Suppressor macrophage treated with lipopolysaccharide for 1 hour (primary cell): ENCODE measurements at regions not wholly inside any gene's neighbourhood (a gene's known extent, or its start where the extent isn't known, plus 50 kb on each side); places are given as distances from the start of the nearest gene placed in this dataset.

ENCODE experiments used
- DNase-seq, 3 donors: peaks; one replicate each; pipeline ENCODE4 v3.0.0-alpha.2; 2020 to 2022

GRCh38 chr20:57938158-57939108 lies 228.6 kb upstream of the PMEPA1 start:
- DNase-seq = no peak

GRCh38 chr20:57936636-57937385 lies 227.0 kb upstream of the PMEPA1 start:
- DNase-seq = no peak

- no peak for DNase-seq
Measured at GRCh38 chr20:57934913-57935312, 225.1 kb upstream of the PMEPA1 start.

- no peak for DNase-seq
Measured at GRCh38 chr20:57934007-57934805, 224.4 kb upstream of the PMEPA1 start.

GRCh38 chr20:57932227-57932864 lies 222.5 kb upstream of the PMEPA1 start:
- no peak for DNase-seq

- DNase-seq = no peak
Measured at GRCh38 chr20:57930351-57930750, 220.5 kb upstream of the PMEPA1 start.

- DNase-seq = no peak
Measured at GRCh38 chr20:57928181-57928967, 218.6 kb upstream of the PMEPA1 start.

- no peak for DNase-seq
Measured at GRCh38 chr20:57927376-57927775, 217.6 kb upstream of the PMEPA1 start.

GRCh38 chr20:57922706-57923105 lies 212.9 kb upstream of the PMEPA1 start:
- DNase-seq = no peak

GRCh38 chr20:57922083-57922482 lies 212.3 kb upstream of the PMEPA1 start:
- no peak for DNase-seq

GRCh38 chr20:57921676-57922075 lies 211.9 kb upstream of the PMEPA1 start:
- no peak for DNase-seq

GRCh38 chr20:57920971-57921370 lies 211.2 kb upstream of the PMEPA1 start:
- DNase-seq = no peak

GRCh38 chr20:57919049-57919448 lies 209.2 kb upstream of the PMEPA1 start:
- no peak for DNase-seq

GRCh38 chr20:57918551-57918950 lies 208.7 kb upstream of the PMEPA1 start:
- DNase-seq = no peak

GRCh38 chr20:57914205-57914604 lies 204.4 kb upstream of the PMEPA1 start:
- DNase-seq = no peak

GRCh38 chr20:57913156-57913930 lies 203.5 kb upstream of the PMEPA1 start:
- DNase-seq = no peak

GRCh38 chr20:57912227-57912582 lies 202.4 kb upstream of the PMEPA1 start:
- no peak for DNase-seq

GRCh38 chr20:57911512-57912226 lies 201.9 kb upstream of the PMEPA1 start:
- DNase-seq = no peak

GRCh38 chr20:57910716-57911115 lies 200.9 kb upstream of the PMEPA1 start:
- no peak for DNase-seq

GRCh38 chr20:57909763-57910331 lies 200.0 kb upstream of the PMEPA1 start:
- no peak for DNase-seq
